ENCODE measurements at regions not wholly inside any gene's neighbourhood (a gene's known extent, or its start where the extent isn't known, plus 50 kb on each side); places are given as distances from the start of the nearest gene placed in this dataset.
A peak's percentile ranks its signal among the peaks of the same experiment; 100 is the strongest.

- Histone ChIP-seq H3K9ac (ENCODE audit: low read depth, low read length, poor library complexity, severe bottlenecking) (peak overlapping the region; percentile 48), H3K9me2 (replicated peaks; ENCODE audit: low read depth, low read length) (no peaks in the 10 kb centered on the region), H4K20me1 (ENCODE audit: insufficient read depth, low read length, poor library complexity, severe bottlenecking) (no peaks in the 10 kb centered on the region), H3K36me3 (ENCODE audit: insufficient read depth, low read length) (no peaks in the 10 kb centered on the region), H3K4me1 (ENCODE audit: insufficient read depth, low read length, poor library complexity, severe bottlenecking) (peaks cover 15% of the 10 kb centered on the region), H3F3A (ENCODE audit: low read depth) (no peaks in the 10 kb centered on the region), H3K27me3 (ENCODE audit: insufficient read depth, low read length, poor library complexity, severe bottlenecking) (no peaks in the 10 kb centered on the region), H3K4me2 (ENCODE audit: low read depth, low read length, poor library complexity, severe bottlenecking) (peak overlapping the region; percentile 53), H3K4me3 (ENCODE audit: low read length, poor library complexity, severe bottlenecking) (peak overlapping the region; percentile 32), H3K9me3 (ENCODE audit: insufficient read depth, low read depth, low read length) (no peaks in the 10 kb centered on the region), H3K79me2 (ENCODE audit: insufficient read depth, low read length) (no peaks in the 10 kb centered on the region), H2AFZ (ENCODE audit: low read length) (peak overlapping the region; percentile 80; the same call in 1 of the 2 replicates)
- TF ChIP-seq CTCF (conservative IDR thresholded peaks at IDR 0.05; ENCODE audit: low read length): peak; percentile 63
- TF ChIP-seq EZH2phosphoT487 (IDR thresholded peaks at IDR 0.05; ENCODE audit: borderline replicate concordance): no peak
These were observed 81.5 kb upstream of the EGFL6 start for GRCh38 chrX:13487731-13488505.

- no peak for TF ChIP-seq EZH2phosphoT487 (IDR thresholded peaks at IDR 0.05; ENCODE audit: borderline replicate concordance)
- H3K9ac ChIP-seq (ENCODE audit: low read depth, low read length, poor library complexity, severe bottlenecking): no peak overlapping the region
- no peaks in the 10 kb centered on the region for H3F3A ChIP-seq (ENCODE audit: low read depth)
- no peaks in the 10 kb centered on the region for H3K27me3 ChIP-seq (ENCODE audit: insufficient read depth, low read length, poor library complexity, severe bottlenecking)
- no peaks in the 10 kb centered on the region for H3K79me2 ChIP-seq (ENCODE audit: insufficient read depth, low read length)
- no peaks in the 10 kb centered on the region for H3K36me3 ChIP-seq (ENCODE audit: insufficient read depth, low read length)
- no peaks in the 10 kb centered on the region for H3K9me3 ChIP-seq (ENCODE audit: insufficient read depth, low read depth, low read length)
- H3K4me1 ChIP-seq (ENCODE audit: insufficient read depth, low read length, poor library complexity, severe bottlenecking): peaks cover 15% of the 10 kb centered on the region
- no peaks in the 10 kb centered on the region for H4K20me1 ChIP-seq (ENCODE audit: insufficient read depth, low read length, poor library complexity, severe bottlenecking)
- H3K9me2 ChIP-seq (replicated peaks; ENCODE audit: low read depth, low read length): no peaks in the 10 kb centered on the region
- no peak overlapping the region for H3K4me3 ChIP-seq (ENCODE audit: low read length, poor library complexity, severe bottlenecking)
- no peak overlapping the region for H3K4me2 ChIP-seq (ENCODE audit: low read depth, low read length, poor library complexity, severe bottlenecking)
- no peak overlapping the region for H2AFZ ChIP-seq (ENCODE audit: low read length)
These were observed 84.2 kb upstream of the EGFL6 start for GRCh38 chrX:13485167-13485566.

GRCh38 chrX:13483773-13484172 lies 85.6 kb upstream of the EGFL6 start:
- Histone ChIP-seq H3K9me2 (replicated peaks; ENCODE audit: low read depth, low read length) (no peaks in the 10 kb centered on the region), H3K4me2 (ENCODE audit: low read depth, low read length, poor library complexity, severe bottlenecking) (no peak overlapping the region), H3K4me3 (ENCODE audit: low read length, poor library complexity, severe bottlenecking) (no peak overlapping the region), H3K36me3 (ENCODE audit: insufficient read depth, low read length) (no peaks in the 10 kb centered on the region), H3K4me1 (ENCODE audit: insufficient read depth, low read length, poor library complexity, severe bottlenecking) (peaks cover 15% of the 10 kb centered on the region), H3F3A (ENCODE audit: low read depth) (no peaks in the 10 kb centered on the region), H3K9ac (ENCODE audit: low read depth, low read length, poor library complexity, severe bottlenecking) (no peak overlapping the region), H3K27me3 (ENCODE audit: insufficient read depth, low read length, poor library complexity, severe bottlenecking) (no peaks in the 10 kb centered on the region), H3K9me3 (ENCODE audit: insufficient read depth, low read depth, low read length) (no peaks in the 10 kb centered on the region), H3K79me2 (ENCODE audit: insufficient read depth, low read length) (no peaks in the 10 kb centered on the region), H2AFZ (ENCODE audit: low read length) (no peak overlapping the region), H4K20me1 (ENCODE audit: insufficient read depth, low read length, poor library complexity, severe bottlenecking) (no peaks in the 10 kb centered on the region)
- TF ChIP-seq CTCF (conservative IDR thresholded peaks at IDR 0.05; ENCODE audit: low read length) (no peak), EZH2phosphoT487 (IDR thresholded peaks at IDR 0.05; ENCODE audit: borderline replicate concordance) (no peak)

All from Loucy (cell line).